ENCODE measurements at regions not wholly inside any gene's neighbourhood (a gene's known extent, or its start where the extent isn't known, plus 50 kb on each side); places are given as distances from the start of the nearest gene placed in this dataset.

- TF ChIP-seq ZNF503 (CRISPR knock-in tag; IDR thresholded peaks at IDR 0.05) (peak; percentile 99), RBFOX2 (IDR thresholded peaks at IDR 0.05; ENCODE audit: low read depth, low read length) (peak; percentile 57; the same call in 1 of the 2 replicates), ZNF431 (CRISPR knock-in tag; IDR thresholded peaks at IDR 0.05; ENCODE audit: borderline replicate concordance, low read depth) (no peak; the same call in 1 of the 2 replicates), ZNF615 (CRISPR knock-in tag; IDR thresholded peaks at IDR 0.05; ENCODE audit: borderline replicate concordance) (no peak), PLRG1 (conservative IDR thresholded peaks at IDR 0.05) (no peak), ZNF251 (CRISPR knock-in tag; IDR thresholded peaks at IDR 0.05) (no peak), SNAPC2 (CRISPR knock-in tag; IDR thresholded peaks at IDR 0.05) (no peak; the same call in 1 of the 2 replicates), THAP7 (CRISPR knock-in tag; IDR thresholded peaks at IDR 0.05) (no peak), ZSCAN31 (CRISPR knock-in tag; IDR thresholded peaks at IDR 0.05; ENCODE audit: low read depth) (peak; percentile 67; the same call in 1 of the 2 replicates), ASH2L (IDR thresholded peaks at IDR 0.05; ENCODE audit: insufficient read length, low read depth, low read length) (peak; percentile 95), PCBP2 (optimal IDR thresholded peaks at IDR 0.05; ENCODE audit: low read depth, low read length, poor library complexity, severe bottlenecking) (no peak), NFE2L1 (CRISPR knock-in tag; IDR thresholded peaks at IDR 0.05; ENCODE audit: borderline replicate concordance) (no peak), CEBPB (IDR thresholded peaks at IDR 0.05; ENCODE audit: borderline replicate concordance, low read depth, low read length) (no peak; the same call in 1 of the 2 replicates)
- TF ChIP-seq, protein P1, sequence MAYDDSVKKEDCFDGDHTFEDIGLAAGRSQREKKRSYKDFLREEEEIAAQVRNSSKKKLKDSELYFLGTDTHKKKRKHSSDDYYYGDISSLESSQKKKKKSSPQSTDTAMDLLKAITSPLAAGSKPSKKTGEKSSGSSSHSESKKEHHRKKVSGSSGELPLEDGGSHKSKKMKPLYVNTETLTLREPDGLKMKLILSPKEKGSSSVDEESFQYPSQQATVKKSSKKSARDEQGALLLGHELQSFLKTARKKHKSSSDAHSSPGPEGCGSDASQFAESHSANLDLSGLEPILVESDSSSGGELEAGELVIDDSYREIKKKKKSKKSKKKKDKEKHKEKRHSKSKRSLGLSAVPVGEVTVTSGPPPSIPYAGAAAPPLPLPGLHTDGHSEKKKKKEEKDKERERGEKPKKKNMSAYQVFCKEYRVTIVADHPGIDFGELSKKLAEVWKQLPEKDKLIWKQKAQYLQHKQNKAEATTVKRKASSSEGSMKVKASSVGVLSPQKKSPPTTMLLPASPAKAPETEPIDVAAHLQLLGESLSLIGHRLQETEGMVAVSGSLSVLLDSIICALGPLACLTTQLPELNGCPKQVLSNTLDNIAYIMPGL (CRISPR knock-in tag; IDR thresholded peaks at IDR 0.05; ENCODE audit: borderline replicate concordance in 1 of 2, low read depth in 1 of 2): peak in 1 of 2 experiments; percentile 37; a peak in 1 of 4 replicates
- TF ChIP-seq, protein P2, sequence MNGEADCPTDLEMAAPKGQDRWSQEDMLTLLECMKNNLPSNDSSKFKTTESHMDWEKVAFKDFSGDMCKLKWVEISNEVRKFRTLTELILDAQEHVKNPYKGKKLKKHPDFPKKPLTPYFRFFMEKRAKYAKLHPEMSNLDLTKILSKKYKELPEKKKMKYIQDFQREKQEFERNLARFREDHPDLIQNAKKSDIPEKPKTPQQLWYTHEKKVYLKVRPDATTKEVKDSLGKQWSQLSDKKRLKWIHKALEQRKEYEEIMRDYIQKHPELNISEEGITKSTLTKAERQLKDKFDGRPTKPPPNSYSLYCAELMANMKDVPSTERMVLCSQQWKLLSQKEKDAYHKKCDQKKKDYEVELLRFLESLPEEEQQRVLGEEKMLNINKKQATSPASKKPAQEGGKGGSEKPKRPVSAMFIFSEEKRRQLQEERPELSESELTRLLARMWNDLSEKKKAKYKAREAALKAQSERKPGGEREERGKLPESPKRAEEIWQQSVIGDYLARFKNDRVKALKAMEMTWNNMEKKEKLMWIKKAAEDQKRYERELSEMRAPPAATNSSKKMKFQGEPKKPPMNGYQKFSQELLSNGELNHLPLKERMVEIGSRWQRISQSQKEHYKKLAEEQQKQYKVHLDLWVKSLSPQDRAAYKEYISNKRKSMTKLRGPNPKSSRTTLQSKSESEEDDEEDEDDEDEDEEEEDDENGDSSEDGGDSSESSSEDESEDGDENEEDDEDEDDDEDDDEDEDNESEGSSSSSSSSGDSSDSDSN (CRISPR knock-in tag; IDR thresholded peaks at IDR 0.05): no peak
- TF ChIP-seq, protein P3, sequence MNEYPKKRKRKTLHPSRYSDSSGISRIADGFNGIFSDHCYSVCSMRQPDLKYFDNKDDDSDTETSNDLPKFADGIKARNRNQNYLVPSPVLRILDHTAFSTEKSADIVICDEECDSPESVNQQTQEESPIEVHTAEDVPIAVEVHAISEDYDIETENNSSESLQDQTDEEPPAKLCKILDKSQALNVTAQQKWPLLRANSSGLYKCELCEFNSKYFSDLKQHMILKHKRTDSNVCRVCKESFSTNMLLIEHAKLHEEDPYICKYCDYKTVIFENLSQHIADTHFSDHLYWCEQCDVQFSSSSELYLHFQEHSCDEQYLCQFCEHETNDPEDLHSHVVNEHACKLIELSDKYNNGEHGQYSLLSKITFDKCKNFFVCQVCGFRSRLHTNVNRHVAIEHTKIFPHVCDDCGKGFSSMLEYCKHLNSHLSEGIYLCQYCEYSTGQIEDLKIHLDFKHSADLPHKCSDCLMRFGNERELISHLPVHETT (CRISPR knock-in tag; conservative IDR thresholded peaks at IDR 0.05): no peak
- TF ChIP-seq, protein P4, sequence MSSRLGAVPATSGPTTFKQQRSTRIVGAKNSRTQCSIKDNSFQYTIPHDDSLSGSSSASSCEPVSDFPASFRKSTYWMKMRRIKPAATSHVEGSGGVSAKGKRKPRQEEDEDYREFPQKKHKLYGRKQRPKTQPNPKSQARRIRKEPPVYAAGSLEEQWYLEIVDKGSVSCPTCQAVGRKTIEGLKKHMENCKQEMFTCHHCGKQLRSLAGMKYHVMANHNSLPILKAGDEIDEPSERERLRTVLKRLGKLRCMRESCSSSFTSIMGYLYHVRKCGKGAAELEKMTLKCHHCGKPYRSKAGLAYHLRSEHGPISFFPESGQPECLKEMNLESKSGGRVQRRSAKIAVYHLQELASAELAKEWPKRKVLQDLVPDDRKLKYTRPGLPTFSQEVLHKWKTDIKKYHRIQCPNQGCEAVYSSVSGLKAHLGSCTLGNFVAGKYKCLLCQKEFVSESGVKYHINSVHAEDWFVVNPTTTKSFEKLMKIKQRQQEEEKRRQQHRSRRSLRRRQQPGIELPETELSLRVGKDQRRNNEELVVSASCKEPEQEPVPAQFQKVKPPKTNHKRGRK (CRISPR knock-in tag; IDR thresholded peaks at IDR 0.05): no peak
Measured at GRCh38 chr2:226159875-226160479, 639.6 kb downstream of the IRS1 start (continued).
